Kidney capillary endothelial cell (primary cell): ENCODE measurements at regions not wholly inside any gene's neighbourhood (a gene's known extent, or its start where the extent isn't known, plus 50 kb on each side); places are given as distances from the start of the nearest gene placed in this dataset.

Experiments used
- DNase-seq: peaks from one replicate; pipeline ENCODE4 v3.0.0-alpha.2; 2018; ENCODE audit warnings: low spot score

DNA sequence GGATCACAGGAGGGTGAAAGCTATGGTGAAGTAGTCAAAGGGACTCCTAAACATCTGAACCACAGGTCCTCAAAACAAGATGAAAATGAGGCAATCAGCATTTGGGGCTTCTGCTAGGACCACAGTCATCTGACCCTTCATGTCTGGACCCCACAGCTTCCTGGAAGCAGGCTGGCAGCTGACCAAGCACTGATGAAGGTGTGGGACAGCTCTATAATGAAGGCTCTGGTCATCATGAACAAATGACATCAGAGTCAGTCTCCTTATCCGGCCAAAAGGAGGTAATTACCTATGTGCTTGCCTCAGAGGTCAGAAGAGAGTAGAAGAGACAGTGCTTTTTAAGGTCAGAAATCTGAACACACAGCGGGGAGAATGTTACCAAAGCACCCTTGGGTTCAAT, 101.2 kb upstream of the GNAO1 start:
- DNase-seq: no peak

DNA sequence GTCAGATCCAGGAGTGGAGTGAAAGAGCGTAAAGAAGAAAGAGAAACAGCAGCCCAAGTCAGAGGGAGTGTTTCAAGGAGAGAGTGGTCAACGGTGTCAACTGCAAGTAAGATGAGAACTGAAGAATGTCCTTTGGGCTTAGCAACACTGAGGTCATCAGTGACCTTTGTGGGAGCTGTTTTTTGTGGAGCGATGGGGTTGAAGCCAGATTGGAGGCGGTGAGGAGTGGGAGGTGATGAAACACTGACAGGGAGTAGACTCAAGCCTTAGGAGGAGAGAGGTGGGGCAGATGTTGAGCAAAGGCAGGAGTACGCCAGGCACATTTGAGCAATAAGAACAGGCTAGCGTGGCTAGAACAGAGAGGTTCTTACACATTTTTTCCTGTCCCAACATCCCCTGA, 103.7 kb upstream of the GNAO1 start:
- DNase-seq: no peak

DNA sequence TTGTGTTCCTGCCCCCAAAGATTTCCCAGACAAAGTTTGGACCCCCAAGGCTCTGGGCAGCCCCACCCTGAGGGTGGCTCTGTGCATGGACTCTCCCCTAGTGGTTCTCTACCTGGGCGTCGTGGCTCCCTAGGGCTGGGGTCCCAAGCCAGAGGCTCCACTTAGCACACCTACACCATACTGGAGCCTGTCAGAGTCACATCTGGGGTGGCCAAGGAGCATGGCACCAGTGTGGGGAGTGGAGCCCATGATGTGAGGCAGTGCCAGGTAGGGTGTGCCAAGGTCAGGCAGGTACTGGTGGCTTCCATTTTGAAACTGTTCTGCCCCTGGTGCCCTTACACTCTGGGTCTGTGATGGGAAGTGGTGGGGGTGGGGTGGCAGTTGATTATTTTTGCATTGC, 109.9 kb upstream of the GNAO1 start:
- DNase-seq: no peak

DNA sequence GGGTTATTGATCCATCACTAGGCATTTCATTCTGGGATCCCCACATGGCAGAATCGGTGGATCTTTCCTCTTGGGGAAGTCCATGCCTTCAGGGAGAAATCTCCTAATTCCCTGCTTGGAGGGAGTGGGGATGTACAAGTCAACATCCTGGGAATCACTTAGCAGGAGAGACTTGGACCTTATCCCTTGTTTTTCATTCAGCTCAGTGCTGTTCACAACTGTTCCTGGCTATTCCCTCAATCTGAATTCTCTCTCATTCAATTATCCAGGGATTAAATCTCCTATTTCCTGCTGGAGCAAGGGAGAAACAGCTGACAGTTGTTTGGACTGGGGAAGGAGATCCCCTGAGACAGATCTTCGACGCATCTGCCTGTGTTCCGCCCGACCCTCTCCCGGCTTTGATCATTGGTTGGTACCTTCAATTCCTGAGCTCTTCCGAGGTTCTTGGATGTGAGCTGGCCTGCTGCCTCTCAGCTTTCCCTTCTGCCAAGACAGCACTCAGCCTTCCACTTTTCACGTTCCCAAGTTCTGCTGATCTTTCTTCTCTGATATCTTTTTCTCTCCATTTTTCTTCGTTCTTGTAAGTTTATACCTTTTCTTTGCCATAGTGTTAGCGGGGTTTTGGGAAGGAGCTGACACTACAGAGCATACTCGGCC, 115.4 kb upstream of the GNAO1 start:
- no peak for DNase-seq

DNA sequence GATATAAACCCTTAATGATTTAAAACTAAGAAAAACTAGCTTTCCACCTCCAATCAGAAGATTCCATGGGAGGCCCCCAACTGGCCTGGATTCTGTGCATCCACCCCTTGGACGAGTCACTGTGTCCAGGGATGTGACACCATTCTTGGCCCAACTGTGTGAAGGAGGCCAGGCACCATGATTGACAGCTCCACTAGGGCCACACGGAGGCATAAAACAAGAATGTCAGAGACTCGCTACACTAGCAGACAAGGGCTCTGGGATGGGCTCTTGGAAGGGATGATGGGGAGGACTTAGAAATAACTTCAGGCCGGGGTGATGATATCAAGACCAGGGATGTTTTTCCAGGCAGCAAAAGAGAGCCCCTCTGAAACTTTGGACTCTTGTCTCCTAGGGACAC, 117.8 kb upstream of the GNAO1 start:
- no peak for DNase-seq

DNA sequence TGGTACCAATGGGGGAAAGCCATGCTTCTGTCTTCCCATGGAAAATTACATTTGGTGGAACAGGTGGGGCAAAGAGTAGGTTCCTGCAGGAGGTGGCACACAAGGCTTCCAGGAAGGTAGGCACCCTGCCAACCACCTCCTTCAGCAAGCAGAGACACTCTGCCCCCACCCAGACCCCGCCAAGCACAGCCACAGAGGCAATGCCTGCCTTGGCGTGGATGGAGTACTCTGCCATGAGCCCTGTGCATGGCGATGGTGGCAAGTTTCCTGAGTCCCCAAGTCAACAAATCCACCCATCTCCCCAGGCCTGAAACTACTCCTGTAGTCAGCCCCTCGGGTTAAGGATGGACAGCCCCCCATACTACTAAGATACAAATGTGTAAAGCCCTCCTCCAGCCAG, 119.2 kb upstream of the GNAO1 start:
- DNase-seq: no peak

DNA sequence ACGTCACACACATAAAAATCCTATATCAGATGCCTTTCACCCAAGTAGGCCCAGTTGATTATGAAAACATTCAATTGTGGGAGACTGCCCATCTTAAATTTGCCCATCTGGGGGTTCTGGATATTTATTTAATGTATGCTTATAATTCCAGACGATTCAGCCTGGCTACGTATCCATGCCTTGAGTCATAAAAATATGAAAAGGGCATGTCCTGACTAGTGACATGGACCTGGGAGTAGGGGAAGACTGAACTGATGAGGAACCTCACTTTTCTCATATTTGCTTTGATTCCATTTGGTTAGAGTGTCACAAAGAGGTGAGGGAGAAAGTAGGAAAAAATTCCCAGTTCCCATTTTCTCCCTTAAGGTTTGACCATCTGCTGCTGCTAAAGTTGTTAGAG, 122.5 kb upstream of the GNAO1 start:
- DNase-seq: no peak

DNA sequence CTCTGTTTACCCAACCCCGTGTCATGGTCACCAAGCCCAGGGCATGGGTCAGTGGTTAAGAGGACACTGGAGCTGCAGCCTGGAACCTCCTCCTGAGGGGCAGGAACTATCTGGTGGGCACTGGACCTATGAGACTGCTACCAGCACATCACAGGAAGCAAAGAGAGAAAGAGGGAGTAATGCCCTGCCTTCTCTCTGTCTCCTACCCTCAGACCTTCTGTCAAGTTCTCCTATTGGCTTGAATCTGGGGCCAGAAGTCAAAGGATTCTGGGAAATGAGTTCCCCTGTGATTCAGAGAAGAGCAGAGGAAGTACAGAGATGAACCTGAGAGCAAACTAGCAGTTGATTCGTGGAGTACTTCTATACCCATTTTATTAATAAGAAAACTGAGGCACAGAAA, 123.0 kb upstream of the GNAO1 start:
- DNase-seq: no peak

DNA sequence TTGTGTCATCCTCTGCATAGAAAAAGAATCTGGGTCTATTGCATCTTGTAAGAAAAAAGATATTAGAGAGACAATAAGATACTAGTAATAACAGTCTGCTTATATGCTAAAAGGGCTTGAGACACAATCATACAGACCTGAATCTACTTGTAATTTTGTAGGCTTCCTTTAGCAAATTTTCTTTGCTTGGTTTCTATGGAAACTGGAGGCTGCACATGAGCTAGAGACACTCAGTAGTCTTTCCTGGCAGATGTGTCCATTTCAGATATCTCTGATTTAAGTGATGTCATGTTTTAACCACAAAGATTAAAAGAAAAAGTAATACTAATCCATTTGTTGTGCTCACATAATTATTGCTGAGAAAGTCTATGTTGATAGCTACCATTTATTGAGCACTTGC, 123.9 kb upstream of the GNAO1 start:
- no peak for DNase-seq

DNA sequence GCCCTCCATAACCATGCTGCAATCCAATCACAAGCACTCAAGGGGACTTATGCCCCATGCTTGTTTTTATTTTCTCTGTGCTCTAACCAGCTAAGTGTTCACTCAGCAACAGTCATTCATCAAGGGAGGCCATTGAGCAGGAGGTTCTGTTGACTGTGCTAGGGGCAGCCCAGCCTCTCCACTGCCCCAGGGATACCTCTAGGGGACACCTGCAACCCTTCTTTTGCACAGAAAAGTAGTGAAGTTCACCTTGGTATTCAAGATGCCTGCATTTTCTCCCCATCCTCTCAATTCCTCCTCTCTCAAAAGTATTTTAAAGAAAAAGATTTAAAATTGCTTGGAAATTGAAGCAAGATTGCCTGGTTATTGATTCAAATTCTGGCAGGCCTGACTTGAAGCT, 124.7 kb upstream of the GNAO1 start:
- DNase-seq: no peak

DNA sequence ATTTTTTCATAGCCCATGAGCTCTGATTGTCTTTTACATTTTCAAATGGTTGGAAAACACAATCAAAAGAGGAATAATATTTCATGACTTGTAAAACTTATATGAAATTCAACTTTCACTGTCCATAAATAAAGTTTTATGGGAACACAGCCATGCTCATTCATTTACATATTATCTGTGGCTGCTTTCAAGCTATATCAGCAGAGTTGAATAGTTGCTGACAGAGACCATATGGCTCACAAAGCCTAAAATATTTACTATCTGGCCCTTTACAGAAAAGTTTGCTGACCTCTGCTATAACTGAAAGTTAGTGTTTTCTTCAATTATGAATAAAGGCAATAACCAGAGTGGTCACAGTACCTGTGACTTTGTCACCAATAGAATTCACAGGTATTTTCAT, 128.2 kb upstream of the GNAO1 start:
- no peak for DNase-seq

DNA sequence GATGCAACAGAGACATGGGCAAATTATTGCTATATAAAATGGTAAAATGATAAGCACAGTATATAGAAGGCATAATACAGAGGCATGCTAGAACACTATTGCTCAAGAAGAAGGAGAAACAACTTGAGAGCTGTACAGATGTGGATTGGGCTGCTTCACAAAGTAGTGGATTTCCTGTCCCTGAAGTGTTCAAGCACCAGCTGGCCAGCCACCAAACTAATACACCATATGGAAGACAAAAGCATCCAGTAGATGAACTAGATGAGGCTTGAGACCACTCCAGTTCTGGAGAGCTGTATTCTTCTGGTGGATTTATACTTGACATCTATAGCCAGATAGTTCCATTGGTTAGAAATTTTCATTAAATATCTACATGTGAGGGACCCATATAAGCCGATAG, 134.1 kb upstream of the GNAO1 start:
- DNase-seq: no peak

DNA sequence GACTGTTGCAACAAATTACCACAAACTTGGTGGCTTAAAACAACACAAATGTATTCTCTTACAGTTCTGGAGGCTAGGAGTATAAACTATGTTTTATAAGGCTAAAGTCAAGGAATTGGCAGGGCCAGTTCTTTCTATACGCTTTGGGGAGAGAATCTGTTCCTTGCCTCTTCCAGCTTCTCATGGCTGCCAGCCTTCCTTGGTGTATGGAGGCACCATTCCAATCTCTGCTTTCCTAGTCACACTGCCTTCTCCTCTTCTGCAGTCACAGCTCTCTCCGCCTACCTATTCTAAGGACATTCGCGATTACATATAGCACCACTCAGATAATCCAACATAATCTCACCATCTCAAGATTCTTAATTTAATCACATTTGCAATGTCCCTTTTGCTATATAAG, 140.4 kb upstream of the GNAO1 start:
- no peak for DNase-seq

DNA sequence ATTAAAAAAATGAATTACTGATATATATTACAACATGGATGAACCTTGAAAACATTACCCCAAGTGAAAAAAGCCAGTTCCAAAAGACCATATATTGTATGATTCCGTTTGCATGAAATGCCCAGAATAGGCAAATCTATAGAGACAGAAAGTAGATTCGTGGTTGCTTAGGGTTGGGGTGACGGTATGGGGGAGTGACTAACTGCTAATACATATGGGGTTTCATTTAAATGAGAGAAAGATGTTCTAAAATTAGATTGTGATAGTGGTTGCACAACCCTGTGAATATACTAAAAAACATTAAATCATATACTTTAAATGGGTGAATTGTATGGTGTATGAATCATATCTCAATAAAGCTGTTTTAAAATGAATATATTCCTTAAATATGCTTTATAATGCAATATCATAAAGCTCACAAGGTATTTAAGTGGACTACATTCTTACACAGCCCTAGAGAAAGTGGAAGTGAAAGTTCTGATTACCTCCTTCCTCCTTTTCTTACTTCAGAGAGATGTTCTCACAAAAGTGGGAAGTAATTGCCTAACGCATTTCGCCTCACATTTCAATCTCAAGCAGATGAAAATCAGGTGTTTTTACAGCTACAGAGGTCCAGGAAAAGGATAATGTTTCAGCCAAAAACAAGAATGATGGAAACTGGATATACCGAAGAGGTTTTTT, 142.7 kb upstream of the GNAO1 start:
- no peak for DNase-seq

DNA sequence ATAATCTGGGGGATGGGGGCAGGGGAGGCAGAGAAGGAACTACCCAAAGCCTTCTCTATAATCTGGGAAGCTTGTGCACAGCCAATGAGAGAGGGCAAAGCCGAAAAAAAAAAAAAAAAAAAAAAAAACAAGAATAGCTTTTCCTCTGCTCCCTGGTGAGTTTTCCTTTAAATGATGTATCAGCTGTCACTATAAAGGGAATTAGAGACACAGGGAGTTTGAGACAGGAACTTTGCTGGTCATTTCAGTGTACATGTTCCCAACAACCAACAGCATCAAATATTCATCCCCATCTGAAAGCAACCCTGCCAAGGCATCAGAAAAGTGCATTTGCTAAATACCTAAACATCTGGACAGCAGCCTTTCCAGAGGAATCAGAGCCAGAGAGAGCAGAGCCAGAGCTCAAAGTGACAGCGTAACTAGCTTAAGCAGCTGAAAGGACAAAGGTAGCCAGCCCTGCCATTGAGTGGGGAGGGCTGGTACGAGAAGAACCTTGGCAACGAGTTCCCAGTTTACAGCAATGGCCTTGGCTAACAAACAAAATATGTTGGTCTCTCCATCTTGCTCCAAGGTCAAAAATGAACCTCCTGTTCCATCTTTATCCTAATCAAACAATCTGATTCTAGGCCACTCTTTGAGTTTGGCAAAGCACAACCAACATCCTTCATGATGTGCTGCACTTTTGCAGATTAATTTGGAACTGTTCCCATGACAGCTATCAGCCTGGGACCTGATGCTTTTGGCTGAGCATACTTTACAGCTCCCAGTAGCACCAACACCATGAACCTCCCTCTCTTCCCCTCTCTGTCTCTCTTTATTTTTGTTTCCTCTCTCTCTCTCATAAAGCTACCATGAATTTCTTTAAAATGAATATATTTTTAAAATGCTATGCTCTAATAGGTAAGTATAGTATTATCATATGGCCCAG, 143.7 kb upstream of the GNAO1 start:
- no peak for DNase-seq

DNA sequence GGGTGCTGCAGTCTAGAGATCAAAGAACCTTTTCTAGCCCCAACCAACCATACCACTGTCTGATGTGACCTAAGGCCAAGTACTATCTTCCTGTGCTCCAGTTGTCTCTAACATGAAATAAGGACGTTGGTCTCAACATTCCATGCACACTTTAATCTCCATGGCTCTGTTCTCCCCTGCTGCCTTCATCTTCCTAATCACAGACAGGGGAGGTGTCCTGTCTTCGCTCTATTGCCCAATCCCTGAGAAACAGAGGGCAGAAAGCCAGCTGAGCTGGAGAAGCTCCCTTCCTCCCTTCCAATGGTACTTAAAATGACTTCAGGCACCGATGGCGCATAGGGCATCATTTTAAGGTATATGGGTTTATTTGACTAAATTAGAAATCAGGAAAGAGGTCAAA, 148.9 kb upstream of the GNAO1 start:
- DNase-seq: no peak

DNA sequence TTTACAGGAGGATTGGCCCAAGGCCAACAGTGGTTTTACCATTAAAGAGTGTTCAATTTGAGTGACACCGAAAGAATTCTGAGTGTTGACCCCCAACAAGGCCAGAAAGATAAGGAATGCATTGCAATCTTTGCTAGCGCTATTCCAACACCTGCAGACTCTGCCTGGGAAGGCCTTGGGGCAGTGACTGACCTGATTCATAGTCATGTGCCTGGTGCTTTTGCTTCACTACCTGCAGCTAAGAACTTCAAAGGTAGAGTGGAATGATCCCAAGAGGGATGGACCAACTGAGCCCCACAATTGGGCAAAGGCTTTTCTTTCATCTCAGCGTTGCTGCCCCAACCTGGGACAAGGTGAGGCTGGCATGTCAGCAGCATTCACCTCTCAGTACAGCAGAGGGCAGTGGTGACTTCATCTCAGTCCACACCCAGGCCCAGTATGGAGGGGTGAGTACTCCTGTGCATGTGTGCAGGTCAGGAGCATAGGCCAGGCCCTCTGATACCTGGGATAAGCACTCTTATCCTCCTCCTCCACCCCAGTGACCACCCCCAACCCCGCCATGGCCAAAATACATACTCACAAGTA, 149.6 kb upstream of the GNAO1 start:
- DNase-seq: no peak

DNA sequence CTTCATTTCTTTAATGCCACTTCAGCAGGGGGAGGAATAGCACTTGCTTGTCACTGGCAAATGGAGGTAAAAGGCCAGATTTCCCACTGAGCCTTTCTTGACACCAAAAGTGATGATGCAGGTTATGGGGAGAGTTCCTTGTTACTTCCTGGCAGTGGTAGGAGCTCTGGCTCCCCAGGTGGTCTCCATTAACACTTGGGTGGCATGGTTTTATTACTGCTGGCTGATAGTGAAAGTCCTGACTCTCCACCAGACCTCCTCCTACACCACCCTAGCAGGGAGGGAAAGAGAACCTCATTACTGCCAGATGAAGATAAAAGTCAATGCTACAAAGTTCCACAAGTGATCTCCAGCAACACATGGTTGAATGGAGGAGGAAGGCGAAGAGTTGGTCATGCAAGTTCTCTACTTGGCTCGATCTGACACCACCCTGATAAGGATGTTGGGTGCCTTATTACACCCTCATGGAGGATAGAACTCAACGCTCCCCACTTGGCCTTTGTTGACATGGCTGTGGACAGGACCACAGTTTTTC, 152.7 kb upstream of the GNAO1 start:
- DNase-seq: no peak

DNA sequence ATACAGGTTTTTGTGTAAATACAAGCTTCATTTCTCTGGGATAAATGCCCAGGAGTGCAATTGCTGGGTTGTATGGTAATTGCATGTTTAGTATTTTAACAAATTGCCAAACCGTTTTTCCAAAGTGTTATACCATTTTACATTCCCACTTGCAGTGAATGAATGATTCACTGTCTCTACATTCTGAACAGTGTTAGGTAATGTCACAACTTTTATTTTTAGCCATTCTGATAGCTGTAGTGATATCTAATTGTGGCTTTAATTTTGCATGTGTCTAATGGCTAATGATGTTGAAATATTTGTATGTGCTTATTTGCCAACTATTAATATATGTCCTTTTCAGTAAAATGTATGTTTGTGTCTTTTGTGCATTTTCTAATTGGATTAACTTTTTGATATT, 156.9 kb upstream of the CES5A start:
- DNase-seq: no peak

DNA sequence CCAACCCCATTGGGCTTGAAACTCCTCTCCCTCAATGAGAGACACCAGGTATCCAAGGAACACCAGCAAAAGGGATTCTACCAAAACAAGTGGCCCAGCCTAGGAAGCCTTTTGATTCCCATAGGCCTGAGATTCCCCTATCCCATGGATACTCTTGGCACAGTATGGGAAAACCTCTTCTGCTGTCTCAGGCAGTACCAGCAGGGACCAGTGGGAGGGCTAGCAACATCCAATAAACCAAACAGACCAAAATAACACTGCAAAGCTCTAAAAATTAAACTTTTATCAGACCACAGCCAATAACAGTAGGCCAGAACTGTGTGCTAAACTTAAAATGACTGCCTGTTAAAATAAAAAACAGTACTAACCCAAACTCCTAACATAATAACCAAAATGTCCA, 153.9 kb upstream of the CES5A start:
- no peak for DNase-seq

DNA sequence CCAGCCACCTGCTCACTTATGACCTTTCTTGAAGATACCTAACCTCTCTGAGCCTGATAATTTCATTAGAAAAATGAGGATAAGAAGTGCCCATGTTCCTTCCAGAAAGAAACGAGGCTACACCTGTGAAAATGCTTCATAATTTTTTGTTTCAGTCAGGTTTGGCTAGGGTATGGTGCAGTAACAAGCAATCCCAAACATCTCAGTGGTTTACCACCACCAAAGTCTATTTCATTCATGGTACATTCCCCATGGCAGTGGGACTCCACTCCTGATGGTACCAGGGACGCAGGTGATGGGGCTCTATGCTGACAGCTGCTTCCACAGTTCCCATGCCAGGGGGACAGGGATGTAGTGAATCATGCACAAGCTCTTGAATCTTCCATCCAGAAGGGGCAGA, 147.6 kb upstream of the CES5A start:
- no peak for DNase-seq

DNA sequence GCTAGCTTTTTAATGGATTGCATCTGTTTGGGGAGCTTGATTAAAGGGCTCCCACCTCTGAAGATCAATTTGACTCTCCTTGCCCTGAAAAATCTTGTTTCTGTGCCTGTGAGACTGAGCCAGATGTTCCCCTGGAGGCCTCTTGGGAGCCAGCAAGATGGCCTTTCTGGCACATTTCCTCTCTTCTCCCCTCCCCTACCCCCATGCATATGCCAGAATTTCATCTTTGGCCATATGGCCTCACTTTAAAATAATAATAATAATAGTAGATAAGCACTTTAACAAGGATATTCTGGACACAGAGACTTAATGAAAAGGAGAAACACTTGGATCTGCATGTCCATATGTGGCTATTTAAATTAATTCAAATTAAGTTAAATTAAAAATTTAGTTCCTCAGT, 144.1 kb upstream of the CES5A start:
- DNase-seq: no peak
